PC-9 (cell line): ENCODE measurements at regions not wholly inside any gene's neighbourhood (a gene's known extent, or its start where the extent isn't known, plus 50 kb on each side); places are given as distances from the start of the nearest gene placed in this dataset.

Experiments used
- BruUV-seq: library from RNA; stranded (reverse); fragments of 400-500 nt; replicated peaks from 2 replicates; lab custom pipeline; 2021; lab: Mats Ljungman, UMichigan
- CTCF ChIA-PET: fragments of 300-600 bp; sonication (Branson Sonifier 250); formaldehyde crosslinking; loops from one replicate; lab custom pipeline; 2022; ENCODE audit warnings: antibody characterized with exemption; lab: Charles Lee
- POLR2A ChIA-PET: fragments of 300-600 bp; sonication (Branson Sonifier 250); formaldehyde crosslinking; loops from one replicate; lab custom pipeline; 2022; ENCODE audit warnings: antibody characterized with exemption; ENCODE audit not compliant: unreplicated experiment; lab: Charles Lee
- DNase-seq, 2 experiments: peaks; one replicate each; pipeline versions ENCODE4 v3.0.0 to v3.0.0-alpha.2; 2015 to 2022; ENCODE audit warnings: mixed read lengths in 1 of 2
- H2AFZ ChIP-seq: fragments of 200-600 bp; sonication (generic); 2 replicates; pipeline ENCODE4 v1.8.1; 2017; ENCODE audit warnings: antibody characterized with exemption
- H3F3A ChIP-seq: fragments of 200-600 bp; sonication (generic); 2 replicates; pipeline ENCODE4 v1.8.1; 2017; ENCODE audit warnings: antibody characterized with exemption, mild to moderate bottlenecking, low read depth; ENCODE audit not compliant: insufficient read depth
- H3K27ac ChIP-seq: fragments of 200-600 bp; sonication (generic); 2 replicates; pipeline ENCODE4 v1.6.1; 2016; ENCODE audit warnings: mixed run types
- H3K27me3 ChIP-seq: fragments of 200-600 bp; sonication (generic); 2 replicates; pipeline ENCODE4 v1.6.1; 2016; ENCODE audit warnings: low read depth, mixed run types; ENCODE audit not compliant: insufficient read depth
- H3K36me3 ChIP-seq: fragments of 200-600 bp; sonication (generic); 2 replicates; pipeline ENCODE4 v1.6.1; 2016; ENCODE audit warnings: low read depth, mixed run types
- H3K4me1 ChIP-seq: fragments of 200-600 bp; sonication (generic); replicated peaks from 2 replicates; pipeline ENCODE4 v1.6.1; 2016; ENCODE audit warnings: mixed run types; ENCODE audit not compliant: insufficient read depth
- H3K4me2 ChIP-seq: fragments of 200-600 bp; sonication (generic); 2 replicates; pipeline ENCODE4 v1.6.1; 2017; ENCODE audit warnings: mixed run types
- H3K4me3 ChIP-seq: fragments of 200-600 bp; sonication (generic); 2 replicates; pipeline ENCODE4 v1.6.1; 2016; ENCODE audit warnings: mixed run types
- H3K79me2 ChIP-seq: fragments of 200-600 bp; sonication (generic); 2 replicates; pipeline ENCODE4 v1.6.1; 2017; ENCODE audit warnings: low read depth, mixed run types
- H3K9me2 ChIP-seq: fragments of 200-600 bp; sonication (generic); 2 replicates; pipeline ENCODE4 v1.8.1; 2017; ENCODE audit warnings: mild to moderate bottlenecking; ENCODE audit not compliant: insufficient read depth
- H3K9me3 ChIP-seq: fragments of 200-600 bp; sonication (generic); 2 replicates; pipeline ENCODE4 v1.8.1; 2016; ENCODE audit warnings: low read depth; ENCODE audit not compliant: insufficient read depth
- H4K20me1 ChIP-seq: fragments of 200-600 bp; sonication (generic); 2 replicates; pipeline ENCODE4 v1.8.1; 2017; ENCODE audit not compliant: insufficient read depth
- EZH2 ChIP-seq: fragments of 200-600 bp; sonication (generic); IDR thresholded peaks from 2 replicates; pipeline ENCODE4 v1.8.0; 2017; ENCODE audit warnings: antibody characterized with exemption, low read depth
- intact Hi-C: fragments of 100-400 bp; cut with micrococcal nuclease; formaldehyde crosslinking; loops from one replicate; pipeline ENCODE4 v1.10.0; 2022; ENCODE audit not compliant: unreplicated experiment
- TF ChIP-seq, protein P1 (sequence below): fragments of 200-600 bp; sonication (generic); conservative IDR thresholded peaks from 2 replicates; pipeline ENCODE4 v1.6.1; 2017; ENCODE audit warnings: mixed run types, antibody characterized with exemption, mild to moderate bottlenecking, moderate library complexity

DNA sequence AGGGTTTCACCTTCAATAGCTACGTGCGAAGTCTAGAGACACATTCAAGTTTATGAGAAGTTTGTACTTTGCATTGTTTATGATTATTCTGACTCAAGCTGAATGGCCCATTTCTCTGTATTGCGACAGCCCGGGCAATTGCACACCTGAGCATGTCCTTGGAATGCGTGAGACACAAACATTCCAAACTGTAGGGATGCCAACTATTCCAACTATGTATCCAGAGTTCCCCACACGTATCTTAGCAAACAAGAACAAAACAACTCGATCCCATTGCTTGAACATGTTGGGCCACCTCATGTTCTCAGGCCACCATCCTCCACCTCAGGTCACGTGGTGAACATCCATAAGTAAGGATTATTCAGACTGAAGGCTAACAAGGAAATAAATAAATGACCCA lies 51.4 kb upstream of the EGFR start:
- H3K9me2 ChIP-seq, result no peaks in the 10 kb centered on the region
- H3K79me2 ChIP-seq, result no peaks in the 10 kb centered on the region
- H3K4me1 ChIP-seq, result peaks cover 50% of the 10 kb centered on the region
- TF ChIP-seq, protein P1, sequence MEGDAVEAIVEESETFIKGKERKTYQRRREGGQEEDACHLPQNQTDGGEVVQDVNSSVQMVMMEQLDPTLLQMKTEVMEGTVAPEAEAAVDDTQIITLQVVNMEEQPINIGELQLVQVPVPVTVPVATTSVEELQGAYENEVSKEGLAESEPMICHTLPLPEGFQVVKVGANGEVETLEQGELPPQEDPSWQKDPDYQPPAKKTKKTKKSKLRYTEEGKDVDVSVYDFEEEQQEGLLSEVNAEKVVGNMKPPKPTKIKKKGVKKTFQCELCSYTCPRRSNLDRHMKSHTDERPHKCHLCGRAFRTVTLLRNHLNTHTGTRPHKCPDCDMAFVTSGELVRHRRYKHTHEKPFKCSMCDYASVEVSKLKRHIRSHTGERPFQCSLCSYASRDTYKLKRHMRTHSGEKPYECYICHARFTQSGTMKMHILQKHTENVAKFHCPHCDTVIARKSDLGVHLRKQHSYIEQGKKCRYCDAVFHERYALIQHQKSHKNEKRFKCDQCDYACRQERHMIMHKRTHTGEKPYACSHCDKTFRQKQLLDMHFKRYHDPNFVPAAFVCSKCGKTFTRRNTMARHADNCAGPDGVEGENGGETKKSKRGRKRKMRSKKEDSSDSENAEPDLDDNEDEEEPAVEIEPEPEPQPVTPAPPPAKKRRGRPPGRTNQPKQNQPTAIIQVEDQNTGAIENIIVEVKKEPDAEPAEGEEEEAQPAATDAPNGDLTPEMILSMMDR, result no peak
- no peak for TF ChIP-seq EZH2
- POLR2A ChIA-PET, result interaction anchor here (0.5 to 1.3 kb wide), 12 partner anchors 18 to 382 kb away, joined by 3 to 18 read pairs (median 6); partner anchors contain the start of gene EGFR
- peak overlapping the region; percentile 52 for H3K4me2 ChIP-seq
- H3F3A ChIP-seq, result peaks cover 33% of the 10 kb centered on the region
- CTCF ChIA-PET, result interaction anchor here (0.6 kb wide), 2 partner anchors 55 to 1054 kb away, joined by 3 to 4 read pairs; no protein-coding TSS in a partner anchor
- BruUV-seq, result no TSS peak
- peak overlapping the region; percentile 29 for H2AFZ ChIP-seq
- H3K36me3 ChIP-seq, result peaks cover 10% of the 10 kb centered on the region; the same call in 1 of the 2 replicates
- H3K4me3 ChIP-seq, result peak overlapping the region; percentile 2; the same call in 1 of the 2 replicates
- intact Hi-C loops, result loop anchor here (1.0 to 5.0 kb wide), 13 partner anchors 18 to 287 kb away; no protein-coding TSS in a partner anchor
- DNase-seq, result peak; percentile 92 to 100
- no peaks in the 10 kb centered on the region for H4K20me1 ChIP-seq
- H3K27me3 ChIP-seq, result no peaks in the 10 kb centered on the region
- H3K9me3 ChIP-seq, result peaks cover 41% of the 10 kb centered on the region
- peak overlapping the region; percentile 89 for H3K27ac ChIP-seq

DNA sequence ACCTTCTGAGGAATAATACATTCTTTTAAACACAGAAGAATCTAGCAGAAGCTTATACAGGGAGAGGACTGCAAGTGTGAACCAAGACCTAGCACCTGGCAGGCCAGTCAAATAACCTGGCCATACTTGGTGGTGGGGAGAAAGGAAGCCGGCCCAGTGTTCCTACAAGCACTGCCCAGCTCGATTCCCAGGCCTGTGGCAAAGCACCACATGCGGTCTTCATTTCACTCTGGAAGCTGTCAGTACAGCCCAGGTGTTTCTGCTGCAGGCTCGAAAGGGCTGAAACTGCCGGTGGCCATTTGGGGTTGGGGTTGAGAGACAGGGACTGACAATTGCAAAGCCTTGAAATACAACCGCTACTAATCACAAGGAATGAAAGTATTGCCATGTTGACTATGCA lies 50.8 kb upstream of the EGFR start:
- Histone ChIP-seq H3F3A (peaks cover 32% of the 10 kb centered on the region), H2AFZ (peak overlapping the region; percentile 29), H3K9me3 (peaks cover 47% of the 10 kb centered on the region), H3K79me2 (no peaks in the 10 kb centered on the region), H3K4me3 (peak overlapping the region; percentile 6), H4K20me1 (no peaks in the 10 kb centered on the region), H3K4me1 (peaks cover 49% of the 10 kb centered on the region), H3K27ac (peak overlapping the region; percentile 89), H3K9me2 (no peaks in the 10 kb centered on the region), H3K4me2 (peak overlapping the region; percentile 52), H3K27me3 (no peaks in the 10 kb centered on the region), H3K36me3 (peaks cover 13% of the 10 kb centered on the region; the same call in 1 of the 2 replicates)
- ChIA-PET POLR2A (interaction anchor here (1.0 kb wide), 1 partner anchor 18 kb away, joined by 18 read pairs; no protein-coding TSS in a partner anchor), CTCF (no interaction called here)
- TSS peak; percentile 33 for BruUV-seq
- intact Hi-C loops, result loop anchor here (5.0 kb wide), 1 partner anchor 91 kb away; no protein-coding TSS in a partner anchor
- TF ChIP-seq, protein P1, result no peak
- no peak for TF ChIP-seq EZH2
- DNase-seq, result no peak
